ENCODE measurements at regions not wholly inside any gene's neighbourhood (a gene's known extent, or its start where the extent isn't known, plus 50 kb on each side); places are given as distances from the start of the nearest gene placed in this dataset.

- Histone ChIP-seq H3F3A (replicated peaks; ENCODE audit: low read depth) (no peaks in the 10 kb centered on the region), H3K27ac (ENCODE audit: low read depth) (no peak overlapping the region), H3K27me3 (ENCODE audit: insufficient read depth) (no peaks in the 10 kb centered on the region), H3K9me2 (ENCODE audit: insufficient read depth) (no peaks in the 10 kb centered on the region), H3K79me2 (replicated peaks; ENCODE audit: insufficient read depth) (no peaks in the 10 kb centered on the region), H3K4me2 (no peak overlapping the region), H3K36me3 (ENCODE audit: insufficient read depth) (no peaks in the 10 kb centered on the region), H4K20me1 (replicated peaks; ENCODE audit: insufficient read depth) (no peaks in the 10 kb centered on the region), H3K4me1 (ENCODE audit: insufficient read depth) (no peaks in the 10 kb centered on the region), H3K4me3 (no peak overlapping the region), H2AFZ (no peak overlapping the region)
- TF ChIP-seq ZNF114 (CRISPR knock-in tag; IDR thresholded peaks at IDR 0.05) = no peak
- no peak for TF ChIP-seq STAT1 (IDR thresholded peaks at IDR 0.05; ENCODE audit: unreplicated experiment)
- no peak for TF ChIP-seq NANOG (IDR thresholded peaks at IDR 0.05; ENCODE audit: borderline replicate concordance)
- TF ChIP-seq, protein P1, sequence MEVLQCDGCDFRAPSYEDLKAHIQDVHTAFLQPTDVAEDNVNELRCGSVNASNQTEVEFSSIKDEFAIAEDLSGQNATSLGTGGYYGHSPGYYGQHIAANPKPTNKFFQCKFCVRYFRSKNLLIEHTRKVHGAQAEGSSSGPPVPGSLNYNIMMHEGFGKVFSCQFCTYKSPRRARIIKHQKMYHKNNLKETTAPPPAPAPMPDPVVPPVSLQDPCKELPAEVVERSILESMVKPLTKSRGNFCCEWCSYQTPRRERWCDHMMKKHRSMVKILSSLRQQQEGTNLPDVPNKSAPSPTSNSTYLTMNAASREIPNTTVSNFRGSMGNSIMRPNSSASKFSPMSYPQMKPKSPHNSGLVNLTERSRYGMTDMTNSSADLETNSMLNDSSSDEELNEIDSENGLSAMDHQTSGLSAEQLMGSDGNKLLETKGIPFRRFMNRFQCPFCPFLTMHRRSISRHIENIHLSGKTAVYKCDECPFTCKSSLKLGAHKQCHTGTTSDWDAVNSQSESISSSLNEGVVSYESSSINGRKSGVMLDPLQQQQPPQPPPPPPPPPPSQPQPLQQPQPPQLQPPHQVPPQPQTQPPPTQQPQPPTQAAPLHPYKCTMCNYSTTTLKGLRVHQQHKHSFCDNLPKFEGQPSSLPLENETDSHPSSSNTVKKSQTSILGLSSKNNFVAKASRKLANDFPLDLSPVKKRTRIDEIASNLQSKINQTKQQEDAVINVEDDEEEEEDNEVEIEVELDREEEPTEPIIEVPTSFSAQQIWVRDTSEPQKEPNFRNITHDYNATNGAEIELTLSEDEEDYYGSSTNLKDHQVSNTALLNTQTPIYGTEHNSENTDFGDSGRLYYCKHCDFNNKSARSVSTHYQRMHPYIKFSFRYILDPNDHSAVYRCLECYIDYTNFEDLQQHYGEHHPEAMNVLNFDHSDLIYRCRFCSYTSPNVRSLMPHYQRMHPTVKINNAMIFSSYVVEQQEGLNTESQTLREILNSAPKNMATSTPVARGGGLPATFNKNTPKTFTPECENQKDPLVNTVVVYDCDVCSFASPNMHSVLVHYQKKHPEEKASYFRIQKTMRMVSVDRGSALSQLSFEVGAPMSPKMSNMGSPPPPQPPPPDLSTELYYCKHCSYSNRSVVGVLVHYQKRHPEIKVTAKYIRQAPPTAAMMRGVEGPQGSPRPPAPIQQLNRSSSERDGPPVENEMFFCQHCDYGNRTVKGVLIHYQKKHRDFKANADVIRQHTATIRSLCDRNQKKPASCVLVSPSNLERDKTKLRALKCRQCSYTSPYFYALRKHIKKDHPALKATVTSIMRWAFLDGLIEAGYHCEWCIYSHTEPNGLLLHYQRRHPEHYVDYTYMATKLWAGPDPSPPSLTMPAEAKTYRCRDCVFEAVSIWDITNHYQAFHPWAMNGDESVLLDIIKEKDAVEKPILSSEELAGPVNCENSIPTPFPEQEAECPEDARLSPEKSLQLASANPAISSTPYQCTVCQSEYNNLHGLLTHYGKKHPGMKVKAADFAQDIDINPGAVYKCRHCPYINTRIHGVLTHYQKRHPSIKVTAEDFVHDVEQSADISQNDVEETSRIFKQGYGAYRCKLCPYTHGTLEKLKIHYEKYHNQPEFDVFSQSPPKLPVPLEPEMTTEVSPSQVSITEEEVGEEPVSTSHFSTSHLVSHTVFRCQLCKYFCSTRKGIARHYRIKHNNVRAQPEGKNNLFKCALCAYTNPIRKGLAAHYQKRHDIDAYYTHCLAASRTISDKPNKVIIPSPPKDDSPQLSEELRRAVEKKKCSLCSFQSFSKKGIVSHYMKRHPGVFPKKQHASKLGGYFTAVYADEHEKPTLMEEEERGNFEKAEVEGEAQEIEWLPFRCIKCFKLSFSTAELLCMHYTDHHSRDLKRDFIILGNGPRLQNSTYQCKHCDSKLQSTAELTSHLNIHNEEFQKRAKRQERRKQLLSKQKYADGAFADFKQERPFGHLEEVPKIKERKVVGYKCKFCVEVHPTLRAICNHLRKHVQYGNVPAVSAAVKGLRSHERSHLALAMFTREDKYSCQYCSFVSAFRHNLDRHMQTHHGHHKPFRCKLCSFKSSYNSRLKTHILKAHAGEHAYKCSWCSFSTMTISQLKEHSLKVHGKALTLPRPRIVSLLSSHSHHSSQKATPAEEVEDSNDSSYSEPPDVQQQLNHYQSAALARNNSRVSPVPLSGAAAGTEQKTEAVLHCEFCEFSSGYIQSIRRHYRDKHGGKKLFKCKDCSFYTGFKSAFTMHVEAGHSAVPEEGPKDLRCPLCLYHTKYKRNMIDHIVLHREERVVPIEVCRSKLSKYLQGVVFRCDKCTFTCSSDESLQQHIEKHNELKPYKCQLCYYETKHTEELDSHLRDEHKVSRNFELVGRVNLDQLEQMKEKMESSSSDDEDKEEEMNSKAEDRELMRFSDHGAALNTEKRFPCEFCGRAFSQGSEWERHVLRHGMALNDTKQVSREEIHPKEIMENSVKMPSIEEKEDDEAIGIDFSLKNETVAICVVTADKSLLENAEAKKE (CRISPR knock-in tag; IDR thresholded peaks at IDR 0.05) = no peak
- no peak for TF ChIP-seq POLR2AphosphoS5 (IDR thresholded peaks at IDR 0.05; ENCODE audit: low read depth)
- TF ChIP-seq ZNF331 (CRISPR knock-in tag; IDR thresholded peaks at IDR 0.05; ENCODE audit: low read depth) = no peak
- TF ChIP-seq CTCF (conservative IDR thresholded peaks at IDR 0.05; ENCODE audit: low read depth in 2 of 2) = no peak
- no peak for TF ChIP-seq JUNB (IDR thresholded peaks at IDR 0.05; ENCODE audit: unreplicated experiment)
- no peak for TF ChIP-seq ETS1 (IDR thresholded peaks at IDR 0.05)
- TF ChIP-seq REST (IDR thresholded peaks at IDR 0.05; ENCODE audit: unreplicated experiment) = no peak
- TF ChIP-seq CREB1 (CRISPR knock-in tag; IDR thresholded peaks at IDR 0.05; ENCODE audit: low read depth) = no peak
- no peak for TF ChIP-seq EZH2 (IDR thresholded peaks at IDR 0.05; ENCODE audit: low read depth, unreplicated experiment)
- TF ChIP-seq EZH2phosphoT487 (IDR thresholded peaks at IDR 0.05; ENCODE audit: unreplicated experiment) = no peak
- no peak for ATAC-seq
- no peak for DNase-seq (ENCODE audit: low spot score)
- Mint-ChIP-seq H3K4me1 (no peaks in the 10 kb centered on the region), H3K27ac (no peak overlapping the region), H3K4me3 (no peak overlapping the region), H3K9me3 (no peaks in the 10 kb centered on the region), H3K36me3 (ENCODE audit: low read depth) (no peaks in the 10 kb centered on the region), H3K27me3 (ENCODE audit: insufficient read depth, low read depth, poor library complexity) (no peaks in the 10 kb centered on the region)
These were observed 485.9 kb downstream of the USP25 start for GRCh38 chr21:16215663-16216183.

All from GM23338 (cell line).